HepG2 (cell line): ENCODE measurements at regions not wholly inside any gene's neighbourhood (a gene's known extent, or its start where the extent isn't known, plus 50 kb on each side); places are given as distances from the start of the nearest gene placed in this dataset.

Experiments
- ATAC-seq: fragments of 200-7000 bp; cut with Tn5 transposase; 3 replicates; pipeline ENCODE4 v1.9.1; 2020; ENCODE audit warnings: mild to moderate bottlenecking, moderate library complexity
- BruUV-seq: library from RNA; stranded (reverse); fragments of 400-500 nt; replicated peaks from 2 replicates; lab custom pipeline; 2021; lab: Mats Ljungman, UMichigan
- CTCF ChIA-PET: fragments of 300-600 bp; formaldehyde crosslinking; extraction: SDS; loops from one replicate; lab custom pipeline; 2021; ENCODE audit warnings: low total read pairs, inconsistent platforms, low intra/inter-chr PET ratio; lab: Yijun Ruan, JAX
- POLR2A ChIA-PET: fragments of 350-600 bp; sonication (Branson Sonifier 250); formaldehyde crosslinking; loops from one replicate; lab custom pipeline; 2020; ENCODE audit warnings: antibody characterized with exemption, inconsistent platforms; lab: Yijun Ruan, JAX
- DNase-seq: peaks from one replicate; pipeline ENCODE4 v3.0.0-alpha.2; 2015; ENCODE audit warnings: low spot score
- FAIRE-seq: peaks from 3 replicates; lab custom pipeline; 2011; peaks lifted over from hg19 to GRCh38; lab: Jason Lieb, UNC
- H2AFZ ChIP-seq: one replicate; pipeline ENCODE4 v1.6.1; 2011; ENCODE audit warnings: low read length, inconsistent platforms
- H3K27ac ChIP-seq: fragments of 300-600 bp; 3 replicates; pipeline ENCODE4 v1.8.0; 2011; ENCODE audit warnings: mixed run types, mild to moderate bottlenecking, mixed read lengths, low read length, inconsistent platforms; ENCODE audit not compliant: insufficient read depth; ENCODE audit errors: extremely low read length
- H3K27me3 ChIP-seq, 2 experiments: fragments of 200-600 bp in 1 of 2; 2 replicates in 1 of 2; 3 replicates in 1 of 2; pipeline versions ENCODE4 v1.6.0 to v1.8.0; 2011; ENCODE audit warnings: low read length in 2 of 2, mild to moderate bottlenecking in 2 of 2, moderate library complexity in 2 of 2, inconsistent platforms in 1 of 2; ENCODE audit not compliant: insufficient read depth in 2 of 2, control insufficient read depth in 1 of 2
- H3K36me3 ChIP-seq, 2 experiments: fragments of 200-600 bp in 1 of 2; replicated peaks in 1 of 2; 2 replicates in 1 of 2; 3 replicates in 1 of 2; pipeline versions ENCODE4 v1.5.1 to v1.8.0; 2011; ENCODE audit warnings: low read length in 2 of 2, inconsistent platforms in 1 of 2; ENCODE audit not compliant: insufficient read depth in 2 of 2, control insufficient read depth in 1 of 2
- H3K4me1 ChIP-seq: 2 replicates; pipeline ENCODE4 v1.5.1; 2012; ENCODE audit warnings: low read length, inconsistent platforms; ENCODE audit not compliant: insufficient read depth
- H3K4me2 ChIP-seq: 2 replicates; pipeline ENCODE4 v1.6.0; 2011; ENCODE audit warnings: low read depth, low read length, inconsistent platforms
- H3K4me3 ChIP-seq, 3 experiments: fragments of 200-600 bp in 1 of 3; sonication (generic), shearing (Covaris generic) in 1 of 3; replicated peaks in 1 of 3; 2 replicates each; pipeline ENCODE4 v1.5.1; 2011 to 2016; ENCODE audit warnings: low read length in 3 of 3, inconsistent platforms in 2 of 3, low read depth in 2 of 3, mild to moderate bottlenecking in 2 of 3, control low read depth in 1 of 3, mixed read lengths in 1 of 3; ENCODE audit not compliant: insufficient read depth in 1 of 3
- H3K79me2 ChIP-seq: one replicate; pipeline ENCODE4 v1.6.1; 2011; ENCODE audit warnings: low read length, inconsistent platforms; ENCODE audit not compliant: insufficient read depth
- H3K9ac ChIP-seq: 2 replicates; pipeline ENCODE4 v1.6.0; 2011; ENCODE audit warnings: mild to moderate bottlenecking, low read depth, low read length, inconsistent platforms; ENCODE audit not compliant: insufficient read depth
- H3K9me3 ChIP-seq: 2 replicates; pipeline ENCODE4 v1.5.1; 2012; ENCODE audit warnings: mild to moderate bottlenecking, low read length
- H4K20me1 ChIP-seq: 2 replicates; pipeline ENCODE4 v1.6.0; 2011; ENCODE audit warnings: inconsistent platforms, mild to moderate bottlenecking, low read length, moderate library complexity; ENCODE audit not compliant: insufficient read depth
- GTF3A ChIP-seq: sonication (generic); formaldehyde crosslinking; conservative IDR thresholded peaks from 2 replicates; pipeline ENCODE4 v1.4.0; 2020; ENCODE audit warnings: mild to moderate bottlenecking, missing genetic modification reagents
- IRF2 ChIP-seq: IDR thresholded peaks from 2 replicates; pipeline ENCODE4 v1.6.1; 2018; ENCODE audit warnings: missing genetic modification reagents, missing compliant biosample characterization
- KDM5A ChIP-seq: fragments of 200-600 bp; sonication (generic); IDR thresholded peaks from 2 replicates; pipeline ENCODE4 v1.7.0; 2018; ENCODE audit warnings: antibody characterized with exemption, mild to moderate bottlenecking, low read length, borderline replicate concordance
- MTA1 ChIP-seq: sonication (generic); formaldehyde crosslinking; IDR thresholded peaks from 2 replicates; pipeline ENCODE4 v1.4.0; 2020; ENCODE audit warnings: missing genetic modification reagents, mild to moderate bottlenecking, borderline replicate concordance
- NPAS2 ChIP-seq: sonication (generic); formaldehyde crosslinking; IDR thresholded peaks from 2 replicates; pipeline ENCODE4 v1.8.0; 2022; ENCODE audit warnings: mild to moderate bottlenecking, missing genetic modification reagents, borderline replicate concordance
- RFXAP ChIP-seq: sonication (generic); formaldehyde crosslinking; IDR thresholded peaks from 2 replicates; pipeline ENCODE4 v1.4.0; 2020; ENCODE audit warnings: missing genetic modification reagents, borderline replicate concordance
- ZFP37 ChIP-seq: sonication (generic); formaldehyde crosslinking; IDR thresholded peaks from 2 replicates; pipeline ENCODE4 v1.4.0; 2020; ENCODE audit warnings: missing genetic modification reagents, borderline replicate concordance
- ZNF460 ChIP-seq: sonication (generic); formaldehyde crosslinking; IDR thresholded peaks from 2 replicates; pipeline ENCODE4 v1.5.1; 2020; ENCODE audit warnings: missing genetic modification reagents, mild to moderate bottlenecking, borderline replicate concordance
- ZNF543 ChIP-seq: sonication (generic); formaldehyde crosslinking; IDR thresholded peaks from 2 replicates; pipeline ENCODE4 v1.4.0; 2020; ENCODE audit warnings: mild to moderate bottlenecking, missing genetic modification reagents
- ZNF75D ChIP-seq: sonication (generic); formaldehyde crosslinking; IDR thresholded peaks from 2 replicates; pipeline ENCODE4 v1.8.1; 2023; ENCODE audit warnings: missing genetic modification reagents, mild to moderate bottlenecking, borderline replicate concordance
- ZNF777 ChIP-seq: sonication (generic); formaldehyde crosslinking; IDR thresholded peaks from 2 replicates; pipeline ENCODE4 v1.4.0; 2020; ENCODE audit warnings: missing genetic modification reagents
- WGBS: methylation state at CpG from one replicate; pipeline ENCODE4 v1.1.6; 2017; ENCODE audit warnings: low lambda C conversion rate; 5-methylcytosine and 5-hydroxymethylcytosine counted together
- in situ Hi-C: cut with HindIII; loops from 2 replicates; pipeline ENCODE4 v1.10.0; 2017; ENCODE audit warnings: low pct_unique_long_range_greater_than_20kb; ENCODE audit not compliant: extremely low pct_ligation_motif_present
- intact Hi-C: fragments of 100-400 bp; cut with micrococcal nuclease; formaldehyde crosslinking; loops from one replicate; pipeline ENCODE4 v1.10.0; 2022; ENCODE audit not compliant: unreplicated experiment
- TF ChIP-seq, protein P1 (sequence below): sonication (generic); formaldehyde crosslinking; IDR thresholded peaks from 2 replicates; pipeline ENCODE4 v1.4.0; 2020; ENCODE audit warnings: mild to moderate bottlenecking, missing genetic modification reagents
- TF ChIP-seq, protein P2 (sequence below): sonication (generic); formaldehyde crosslinking; IDR thresholded peaks from 2 replicates; pipeline ENCODE4 v1.8.0; 2022; ENCODE audit warnings: mild to moderate bottlenecking, missing genetic modification reagents
- TF ChIP-seq, protein P3 (sequence below): sonication (generic); formaldehyde crosslinking; IDR thresholded peaks from 2 replicates; pipeline ENCODE4 v1.4.0; 2020; ENCODE audit warnings: missing genetic modification reagents

DNA sequence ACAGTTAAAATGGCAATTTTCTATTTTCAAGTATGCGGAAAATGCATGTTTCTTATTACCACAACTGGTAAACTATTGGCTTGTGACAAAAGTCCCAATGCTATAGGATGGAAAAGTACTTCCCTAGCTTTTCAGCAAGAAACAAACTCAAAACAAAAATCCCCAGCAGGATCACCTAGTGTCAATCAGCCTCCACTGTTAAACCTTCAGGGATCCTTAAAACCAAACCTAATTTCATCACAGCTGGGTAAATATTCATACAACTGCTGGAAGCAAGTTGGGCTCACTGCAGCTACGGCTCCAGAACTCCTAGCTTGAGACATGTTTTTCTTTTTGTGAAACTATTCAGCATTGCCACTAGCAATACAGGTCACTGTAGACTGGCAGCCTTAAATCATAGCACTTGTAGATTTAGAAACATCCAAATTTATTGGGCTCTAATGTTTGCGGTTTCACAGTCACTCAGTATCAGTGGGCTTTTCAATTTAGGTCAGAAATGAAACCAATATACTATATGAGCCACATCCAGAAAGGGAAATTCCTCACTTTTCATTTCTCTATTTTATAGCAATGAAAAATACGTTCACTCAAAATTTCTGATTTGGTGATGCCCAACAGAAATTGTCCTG lies 145.2 kb upstream of the ANK3 start:
- no peak for DNase-seq
- in situ Hi-C loops: no loop called here
- Histone ChIP-seq H3K9ac (no peak overlapping the region), H3K4me2 (no peak overlapping the region), H3K36me3 (no peaks in the 10 kb centered on the region), H2AFZ (no peak overlapping the region), H3K79me2 (no peaks in the 10 kb centered on the region), H3K27me3 (no peaks in the 10 kb centered on the region), H4K20me1 (no peaks in the 10 kb centered on the region), H3K4me3 (no peak overlapping the region), H3K4me1 (no peaks in the 10 kb centered on the region), H3K9me3 (no peaks in the 10 kb centered on the region), H3K27ac (no peak overlapping the region)
- intact Hi-C loops: no loop called here
- ATAC-seq: no peak
- ChIA-PET CTCF (no interaction called here), POLR2A (no interaction called here)
- no peak for FAIRE-seq
- 25% methylated on average over 4 of the region's 4 CpGs for WGBS
- TF ChIP-seq ZNF777 (no peak), IRF2 (CRISPR knock-in tag) (no peak), ZFP37 (no peak), MTA1 (CRISPR knock-in tag) (no peak), KDM5A (no peak), RFXAP (no peak), ZNF460 (CRISPR knock-in tag) (no peak), ZNF543 (CRISPR knock-in tag) (no peak), ZNF75D (CRISPR knock-in tag) (no peak), GTF3A (CRISPR knock-in tag) (no peak), NPAS2 (CRISPR knock-in tag) (no peak)
- TF ChIP-seq, protein P1, sequence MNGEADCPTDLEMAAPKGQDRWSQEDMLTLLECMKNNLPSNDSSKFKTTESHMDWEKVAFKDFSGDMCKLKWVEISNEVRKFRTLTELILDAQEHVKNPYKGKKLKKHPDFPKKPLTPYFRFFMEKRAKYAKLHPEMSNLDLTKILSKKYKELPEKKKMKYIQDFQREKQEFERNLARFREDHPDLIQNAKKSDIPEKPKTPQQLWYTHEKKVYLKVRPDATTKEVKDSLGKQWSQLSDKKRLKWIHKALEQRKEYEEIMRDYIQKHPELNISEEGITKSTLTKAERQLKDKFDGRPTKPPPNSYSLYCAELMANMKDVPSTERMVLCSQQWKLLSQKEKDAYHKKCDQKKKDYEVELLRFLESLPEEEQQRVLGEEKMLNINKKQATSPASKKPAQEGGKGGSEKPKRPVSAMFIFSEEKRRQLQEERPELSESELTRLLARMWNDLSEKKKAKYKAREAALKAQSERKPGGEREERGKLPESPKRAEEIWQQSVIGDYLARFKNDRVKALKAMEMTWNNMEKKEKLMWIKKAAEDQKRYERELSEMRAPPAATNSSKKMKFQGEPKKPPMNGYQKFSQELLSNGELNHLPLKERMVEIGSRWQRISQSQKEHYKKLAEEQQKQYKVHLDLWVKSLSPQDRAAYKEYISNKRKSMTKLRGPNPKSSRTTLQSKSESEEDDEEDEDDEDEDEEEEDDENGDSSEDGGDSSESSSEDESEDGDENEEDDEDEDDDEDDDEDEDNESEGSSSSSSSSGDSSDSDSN: no peak
- TF ChIP-seq, protein P2, sequence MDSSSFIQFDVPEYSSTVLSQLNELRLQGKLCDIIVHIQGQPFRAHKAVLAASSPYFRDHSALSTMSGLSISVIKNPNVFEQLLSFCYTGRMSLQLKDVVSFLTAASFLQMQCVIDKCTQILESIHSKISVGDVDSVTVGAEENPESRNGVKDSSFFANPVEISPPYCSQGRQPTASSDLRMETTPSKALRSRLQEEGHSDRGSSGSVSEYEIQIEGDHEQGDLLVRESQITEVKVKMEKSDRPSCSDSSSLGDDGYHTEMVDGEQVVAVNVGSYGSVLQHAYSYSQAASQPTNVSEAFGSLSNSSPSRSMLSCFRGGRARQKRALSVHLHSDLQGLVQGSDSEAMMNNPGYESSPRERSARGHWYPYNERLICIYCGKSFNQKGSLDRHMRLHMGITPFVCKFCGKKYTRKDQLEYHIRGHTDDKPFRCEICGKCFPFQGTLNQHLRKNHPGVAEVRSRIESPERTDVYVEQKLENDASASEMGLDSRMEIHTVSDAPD (CRISPR knock-in tag): no peak
- TF ChIP-seq, protein P3, sequence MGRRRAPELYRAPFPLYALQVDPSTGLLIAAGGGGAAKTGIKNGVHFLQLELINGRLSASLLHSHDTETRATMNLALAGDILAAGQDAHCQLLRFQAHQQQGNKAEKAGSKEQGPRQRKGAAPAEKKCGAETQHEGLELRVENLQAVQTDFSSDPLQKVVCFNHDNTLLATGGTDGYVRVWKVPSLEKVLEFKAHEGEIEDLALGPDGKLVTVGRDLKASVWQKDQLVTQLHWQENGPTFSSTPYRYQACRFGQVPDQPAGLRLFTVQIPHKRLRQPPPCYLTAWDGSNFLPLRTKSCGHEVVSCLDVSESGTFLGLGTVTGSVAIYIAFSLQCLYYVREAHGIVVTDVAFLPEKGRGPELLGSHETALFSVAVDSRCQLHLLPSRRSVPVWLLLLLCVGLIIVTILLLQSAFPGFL (CRISPR knock-in tag): no peak
- BruUV-seq: no TSS peak
